SK-N-SH treated with all-trans-retinoic acid at 6 μM for 48 hours (cell line): ENCODE measurements at regions not wholly inside any gene's neighbourhood (a gene's known extent, or its start where the extent isn't known, plus 50 kb on each side); places are given as distances from the start of the nearest gene placed in this dataset.

Experiments used
- CREB5 ChIP-seq: fragments of 250-450 bp; sonication (Bioruptor Pico); IDR thresholded peaks from 2 replicates; pipeline ENCODE4 v1.5.1; 2020; ENCODE audit warnings: low read depth, mild to moderate bottlenecking, moderate library complexity
- CSDC2 ChIP-seq: fragments of 250-450 bp; sonication (Bioruptor Pico); IDR thresholded peaks from 2 replicates; pipeline ENCODE4 v1.5.0; 2020; ENCODE audit warnings: mild to moderate bottlenecking, moderate library complexity
- CSRNP3 ChIP-seq: fragments of 250-450 bp; sonication (Bioruptor Pico); IDR thresholded peaks from 2 replicates; pipeline ENCODE4 v1.5.1; 2021; ENCODE audit warnings: mild to moderate bottlenecking, moderate library complexity
- GLIS3 ChIP-seq: fragments of 250-450 bp; sonication (Bioruptor Pico); IDR thresholded peaks from 2 replicates; pipeline ENCODE4 v1.5.0; 2020; ENCODE audit warnings: mild to moderate bottlenecking, moderate library complexity
- ISL1 ChIP-seq: fragments of 250-450 bp; sonication (Bioruptor Pico); IDR thresholded peaks from 2 replicates; pipeline ENCODE4 v2.1.2; 2022; ENCODE audit warnings: mild to moderate bottlenecking, moderate library complexity
- PATZ1 ChIP-seq: fragments of 250-450 bp; sonication (Bioruptor Pico); IDR thresholded peaks from 2 replicates; pipeline ENCODE4 v1.8.0; 2020; ENCODE audit warnings: mild to moderate bottlenecking, moderate library complexity, borderline replicate concordance
- RARB ChIP-seq: fragments of 250-450 bp; sonication (Bioruptor Pico); IDR thresholded peaks from 2 replicates; pipeline ENCODE4 v1.8.0; 2021; ENCODE audit warnings: mild to moderate bottlenecking, moderate library complexity
- SNAI2 ChIP-seq: fragments of 250-450 bp; sonication (Bioruptor Pico); IDR thresholded peaks from 2 replicates; pipeline ENCODE4 v1.5.0; 2020; ENCODE audit warnings: mild to moderate bottlenecking, moderate library complexity
- TCF4 ChIP-seq: fragments of 250-450 bp; sonication (Bioruptor Pico); IDR thresholded peaks from 2 replicates; pipeline ENCODE4 v1.8.0; 2021; ENCODE audit warnings: mild to moderate bottlenecking, moderate library complexity, borderline replicate concordance
- TOX ChIP-seq: fragments of 250-450 bp; sonication (Bioruptor Pico); IDR thresholded peaks from 2 replicates; pipeline ENCODE4 v1.8.0; 2021; ENCODE audit warnings: mild to moderate bottlenecking, moderate library complexity, borderline replicate concordance
- TSHZ2 ChIP-seq: fragments of 250-450 bp; sonication (Bioruptor Pico); IDR thresholded peaks from 2 replicates; pipeline ENCODE4 v1.5.0; 2020; ENCODE audit warnings: mild to moderate bottlenecking, moderate library complexity
- ZC3H10 ChIP-seq: fragments of 250-450 bp; sonication (Bioruptor Pico); IDR thresholded peaks from 2 replicates; pipeline ENCODE4 v1.5.1; 2021; ENCODE audit warnings: mild to moderate bottlenecking, moderate library complexity
- ZNF565 ChIP-seq: fragments of 450-650 bp; formaldehyde crosslinking; conservative IDR thresholded peaks from 2 replicates; pipeline ENCODE4 v1.5.0; 2020; ENCODE audit warnings: low read depth, mild to moderate bottlenecking, moderate library complexity
- ZNF70 ChIP-seq: fragments of 450-650 bp; formaldehyde crosslinking; IDR thresholded peaks from 2 replicates; pipeline ENCODE4 v1.5.0; 2020; ENCODE audit warnings: mild to moderate bottlenecking, moderate library complexity

- TF ChIP-seq CSRNP3 (CRISPR knock-in tag) = no peak
- no peak for TF ChIP-seq ISL1 (CRISPR knock-in tag)
- TF ChIP-seq GLIS3 (CRISPR knock-in tag) = no peak
- TF ChIP-seq CSDC2 (CRISPR knock-in tag) = no peak
- no peak for TF ChIP-seq TSHZ2 (CRISPR knock-in tag)
- TF ChIP-seq SNAI2 (CRISPR knock-in tag) = no peak
- no peak for TF ChIP-seq TCF4 (CRISPR knock-in tag)
- TF ChIP-seq RARB (CRISPR knock-in tag) = no peak
- no peak for TF ChIP-seq ZC3H10
- TF ChIP-seq TOX = no peak
- TF ChIP-seq ZNF565 (CRISPR knock-in tag) = no peak
- no peak for TF ChIP-seq PATZ1
- no peak for TF ChIP-seq ZNF70 (CRISPR knock-in tag)
- no peak for TF ChIP-seq CREB5 (CRISPR knock-in tag)
These were observed 87.8 kb upstream of the LHX5 start for GRCh38 chr12:113559466-113559865.
